GM13977 (cell line): ENCODE measurements at regions not wholly inside any gene's neighbourhood (a gene's known extent, or its start where the extent isn't known, plus 50 kb on each side); places are given as distances from the start of the nearest gene placed in this dataset.

Experiments
- DNase-seq: peaks from one replicate; pipeline ENCODE4 v3.0.0; 2012; ENCODE audit warnings: low spot score
- CTCF ChIP-seq: IDR thresholded peaks from 2 replicates; pipeline ENCODE4 v1.5.1; 2012; ENCODE audit warnings: mild to moderate bottlenecking, control low read depth; ENCODE audit not compliant: insufficient read depth; ENCODE audit errors: extremely low read depth, missing control alignments
- in situ Hi-C: fragments of 300-500 bp; cut with MboI; formaldehyde crosslinking; loops from one replicate; pipeline ENCODE4 v1.12.0; 2022; ENCODE audit warnings: low sequenced_read_pairs, low pct_unique_long_range_greater_than_20kb, mixed read lengths, inconsistent platforms; ENCODE audit not compliant: unreplicated experiment

GRCh38 chr1:217180443-217180842, 450.4 kb downstream of the GPATCH2 start:
- in situ Hi-C loops = no loop called here
- no peak for DNase-seq
- TF ChIP-seq CTCF = no peak

- TF ChIP-seq CTCF = no peak
- in situ Hi-C loops = no loop called here
- DNase-seq = no peak
Measured at GRCh38 chr1:217164403-217164802, 441.2 kb upstream of the ESRRG start.

- DNase-seq = no peak
- no peak for TF ChIP-seq CTCF
- in situ Hi-C loops = no loop called here
Measured at GRCh38 chr1:217153361-217153760, 430.1 kb upstream of the ESRRG start.

GRCh38 chr1:217150366-217150765, 427.1 kb upstream of the ESRRG start:
- DNase-seq = no peak
- in situ Hi-C loops = no loop called here
- no peak for TF ChIP-seq CTCF

GRCh38 chr1:217149791-217150190, 426.6 kb upstream of the ESRRG start:
- no peak for DNase-seq
- TF ChIP-seq CTCF = no peak
- in situ Hi-C loops = no loop called here

GRCh38 chr1:217141711-217142110, 418.5 kb upstream of the ESRRG start:
- no peak for DNase-seq
- in situ Hi-C loops = no loop called here
- TF ChIP-seq CTCF = no peak
